IMR-90 (cell line): ENCODE measurements at regions not wholly inside any gene's neighbourhood (a gene's known extent, or its start where the extent isn't known, plus 50 kb on each side); places are given as distances from the start of the nearest gene placed in this dataset.

Source experiments
- BHLHE40 ChIP-seq: fragments of 150-350 bp; IDR thresholded peaks from 2 replicates; pipeline ENCODE4 v1.6.1; 2016; ENCODE audit warnings: mild to moderate bottlenecking, low read depth, low read length
- POLR2A ChIP-seq: IDR thresholded peaks from 2 replicates; pipeline ENCODE4 v1.6.1; 2012; ENCODE audit warnings: mild to moderate bottlenecking, low read depth, low read length
- SMC3 ChIP-seq: fragments of 150-350 bp; IDR thresholded peaks from 2 replicates; pipeline ENCODE4 v1.6.1; 2016; ENCODE audit warnings: low read depth, mild to moderate bottlenecking, antibody characterized with exemption, low read length, moderate library complexity

GRCh38 chr3:102237181-102237580 is 197.6 kb upstream of the ZPLD1 start:
- TF ChIP-seq SMC3 (no peak), BHLHE40 (no peak), POLR2A (no peak)
